Stimulated activated CD4-positive, alpha-beta T cell treated with anti-CD3 and anti-CD28 coated beads, Interleukin-12 subunit alpha, Interleukin-12 subunit beta, amount 100 ng/mL, for 48 hours (primary cell): ENCODE measurements at regions not wholly inside any gene's neighbourhood (a gene's known extent, or its start where the extent isn't known, plus 50 kb on each side); places are given as distances from the start of the nearest gene placed in this dataset.

Experiments used
- DNase-seq, 3 donors: peaks; one replicate each; pipeline ENCODE4 v3.0.0-alpha.2; 2020; ENCODE audit warnings: low read depth in 2 of 3, low spot score in 1 of 3

DNA sequence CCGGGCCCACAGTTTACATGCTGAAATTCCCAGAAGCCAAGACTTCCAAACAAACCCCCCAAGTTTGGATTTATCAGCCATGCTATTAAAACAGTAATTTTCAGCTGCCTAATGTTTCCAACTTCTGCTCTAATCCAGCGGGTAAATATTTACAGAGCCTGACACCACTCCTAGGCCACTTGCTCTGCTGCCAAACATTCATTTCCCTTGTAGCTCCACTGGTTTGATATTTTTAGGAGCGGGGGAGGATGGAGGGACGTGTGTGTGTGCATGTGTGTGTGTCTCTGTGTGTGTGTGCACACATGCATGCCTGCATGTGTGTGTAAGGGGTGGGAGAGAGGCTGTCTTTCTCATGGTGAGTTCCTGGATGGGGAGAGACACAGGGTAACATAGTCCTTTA, 115.7 kb upstream of the PJA1 start:
- DNase-seq: no peak

GRCh38 chrX:69279234-69279633, 114.0 kb upstream of the PJA1 start:
- no peak for DNase-seq

DNA sequence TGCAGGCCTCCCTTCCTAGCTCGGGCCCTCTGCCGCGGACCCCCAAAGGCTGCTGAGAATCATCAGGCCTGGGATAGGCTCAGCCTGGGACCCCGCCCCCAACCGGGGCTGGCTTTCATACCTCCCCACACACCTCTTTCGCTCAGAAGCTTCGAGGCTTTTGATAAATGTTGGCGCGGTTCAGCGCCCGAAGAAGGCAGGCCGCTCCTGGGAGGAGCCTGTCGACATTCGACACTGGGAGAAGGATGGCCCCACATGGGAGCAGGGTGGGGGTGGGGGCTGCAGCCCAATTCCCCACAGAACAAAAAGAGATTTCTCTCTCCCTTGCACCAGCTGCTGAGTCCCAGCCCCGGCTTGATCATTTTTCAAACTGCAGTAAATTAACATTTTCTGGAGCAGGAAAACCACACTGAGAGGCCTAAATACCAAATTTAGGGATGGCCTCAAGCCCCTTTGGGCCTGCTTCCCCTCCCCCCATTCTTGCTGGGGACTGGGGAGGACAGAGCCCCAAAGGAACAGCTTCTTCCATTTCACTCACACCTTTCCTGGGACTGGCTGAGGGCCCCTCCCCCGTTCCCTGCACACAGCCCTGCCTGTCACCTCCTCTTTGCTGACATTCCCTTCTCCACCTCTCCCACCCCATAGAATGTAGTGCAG, 112.9 kb upstream of the PJA1 start:
- no peak for DNase-seq

DNA sequence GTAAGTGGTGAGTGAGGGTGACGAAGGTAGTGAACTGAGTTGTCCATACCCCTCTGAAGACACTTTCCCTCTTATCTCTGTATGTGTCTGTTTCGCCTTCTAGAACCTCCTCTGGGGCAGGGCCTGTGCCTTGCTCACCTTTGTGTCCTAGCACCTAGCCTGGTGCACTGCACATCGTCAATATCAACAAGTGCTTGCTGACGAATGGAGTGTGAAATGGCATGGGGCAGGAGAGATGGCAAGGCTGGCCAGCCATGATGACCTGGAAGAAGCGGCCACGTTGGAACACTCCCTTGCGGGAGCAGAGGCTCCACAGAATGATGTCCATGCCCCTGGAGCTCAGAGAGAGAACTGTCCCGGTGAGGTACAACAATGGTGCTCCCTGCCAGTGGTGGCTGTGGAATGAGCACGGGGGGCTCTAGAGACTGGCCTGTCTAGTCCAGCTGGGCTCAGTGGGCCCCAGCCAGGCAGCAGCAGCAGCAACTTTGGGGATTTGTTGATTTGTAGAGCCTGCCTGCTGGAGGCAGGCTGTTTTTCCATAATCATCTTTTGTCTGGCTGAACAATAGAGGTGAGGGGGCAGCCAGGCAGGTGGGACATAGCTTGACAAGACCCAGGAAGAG, 112.2 kb upstream of the PJA1 start:
- no peak for DNase-seq

GRCh38 chrX:69268611-69269010, 103.4 kb upstream of the PJA1 start:
- no peak for DNase-seq

DNA sequence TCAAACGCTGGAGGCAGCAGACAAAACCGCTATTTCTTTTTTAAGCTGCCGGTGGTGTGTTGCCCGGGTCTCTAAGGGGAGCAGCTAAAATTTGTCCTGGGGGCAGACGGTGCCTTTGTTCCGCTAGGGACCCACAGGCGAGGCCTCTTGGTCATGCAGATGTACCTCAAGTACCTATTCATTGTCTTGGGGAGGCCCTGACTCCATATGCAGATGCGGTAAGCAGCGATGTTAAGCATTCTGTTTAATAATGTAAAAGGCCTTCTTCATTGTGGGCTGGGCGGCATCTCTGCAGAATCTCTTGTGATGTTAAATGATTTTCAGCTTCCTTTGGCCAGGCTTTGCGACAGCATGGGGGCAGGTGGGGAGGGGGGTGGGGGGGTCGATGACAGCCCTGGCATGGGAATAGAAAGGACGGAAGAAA, 98.9 kb upstream of the PJA1 start:
- DNase-seq: no peak

DNA sequence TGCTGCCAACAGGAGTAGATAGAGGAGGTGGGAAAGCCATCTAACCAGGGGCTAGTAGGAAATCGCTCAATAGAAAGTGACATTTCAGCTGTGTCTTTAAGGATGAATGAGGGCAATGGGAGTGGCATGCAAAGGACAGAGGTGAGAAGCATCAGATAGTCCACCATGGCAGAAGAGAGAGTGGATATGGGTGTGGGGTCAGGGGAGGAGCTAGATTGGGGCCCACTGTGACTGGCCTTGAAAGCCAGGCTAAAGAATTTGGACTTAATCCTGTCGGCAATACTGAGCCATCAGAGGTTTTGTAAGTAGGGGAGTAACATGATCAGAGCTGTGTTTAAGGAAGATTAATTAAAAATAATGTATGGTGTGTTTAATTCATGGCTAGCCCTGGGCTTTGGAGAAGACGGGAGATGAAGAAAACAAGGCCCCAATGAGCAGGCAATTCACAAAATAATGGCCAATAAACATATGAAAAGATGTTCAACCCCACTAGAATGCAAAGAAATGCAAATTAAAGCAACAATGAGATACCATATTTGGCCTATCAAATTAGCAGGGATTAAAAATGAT, 98.1 kb upstream of the PJA1 start:
- no peak for DNase-seq

GRCh38 chrX:69262036-69262936, 97.0 kb upstream of the PJA1 start:
- no peak for DNase-seq

DNA sequence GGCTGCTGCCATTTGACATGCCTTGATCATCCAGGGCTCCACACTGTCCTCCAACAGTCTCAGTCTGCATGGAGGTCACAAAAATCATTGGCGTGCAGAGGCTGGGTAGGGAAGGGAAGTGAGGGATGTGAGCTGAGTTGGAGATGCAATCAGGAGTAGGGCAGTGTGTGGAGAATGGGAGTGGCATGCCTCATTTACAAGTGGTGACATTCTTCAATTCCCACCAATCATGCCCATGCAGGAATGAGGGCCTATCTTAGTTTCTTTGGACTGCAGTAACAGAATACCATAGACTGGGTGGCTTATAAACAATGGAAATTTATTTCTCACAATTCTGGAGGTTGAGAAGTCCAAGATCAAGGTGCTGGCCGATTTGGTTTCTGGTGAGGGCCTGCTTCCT, 94.9 kb upstream of the PJA1 start:
- no peak for DNase-seq

GRCh38 chrX:69258893-69259292, 93.6 kb upstream of the PJA1 start:
- no peak for DNase-seq

DNA sequence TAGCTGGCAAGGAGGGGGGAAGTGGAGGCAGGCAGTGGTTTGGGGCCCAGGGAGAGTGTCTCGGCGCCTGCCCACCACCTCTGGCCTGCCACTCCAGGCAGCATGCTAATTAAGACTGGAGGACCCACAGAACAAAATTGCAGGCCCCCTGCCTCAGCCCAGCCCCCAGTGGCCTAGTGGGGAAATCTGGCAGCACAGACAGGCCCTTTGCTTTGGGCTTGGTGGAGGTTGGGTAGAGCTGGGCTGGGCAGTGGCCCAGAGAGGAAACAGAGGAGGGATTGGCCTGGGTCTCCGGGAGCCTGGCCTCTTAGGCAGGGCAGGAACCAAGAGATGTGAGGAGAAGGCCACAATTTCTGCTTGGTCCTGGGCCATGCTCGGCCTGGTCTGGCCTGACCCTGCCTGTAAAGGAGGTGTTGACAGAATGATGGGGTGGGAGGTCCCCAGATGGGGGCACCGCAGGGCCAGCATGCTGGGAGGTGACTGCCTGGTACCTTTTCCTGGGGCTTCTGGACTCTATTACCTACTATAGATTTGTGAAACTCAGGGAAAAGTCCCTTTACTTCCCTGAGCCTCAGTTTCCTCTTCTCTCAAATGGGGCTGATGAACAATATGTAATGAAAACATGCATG, 92.4 kb upstream of the PJA1 start:
- DNase-seq: no peak

GRCh38 chrX:69256291-69256565, 91.0 kb upstream of the PJA1 start:
- no peak for DNase-seq

DNA sequence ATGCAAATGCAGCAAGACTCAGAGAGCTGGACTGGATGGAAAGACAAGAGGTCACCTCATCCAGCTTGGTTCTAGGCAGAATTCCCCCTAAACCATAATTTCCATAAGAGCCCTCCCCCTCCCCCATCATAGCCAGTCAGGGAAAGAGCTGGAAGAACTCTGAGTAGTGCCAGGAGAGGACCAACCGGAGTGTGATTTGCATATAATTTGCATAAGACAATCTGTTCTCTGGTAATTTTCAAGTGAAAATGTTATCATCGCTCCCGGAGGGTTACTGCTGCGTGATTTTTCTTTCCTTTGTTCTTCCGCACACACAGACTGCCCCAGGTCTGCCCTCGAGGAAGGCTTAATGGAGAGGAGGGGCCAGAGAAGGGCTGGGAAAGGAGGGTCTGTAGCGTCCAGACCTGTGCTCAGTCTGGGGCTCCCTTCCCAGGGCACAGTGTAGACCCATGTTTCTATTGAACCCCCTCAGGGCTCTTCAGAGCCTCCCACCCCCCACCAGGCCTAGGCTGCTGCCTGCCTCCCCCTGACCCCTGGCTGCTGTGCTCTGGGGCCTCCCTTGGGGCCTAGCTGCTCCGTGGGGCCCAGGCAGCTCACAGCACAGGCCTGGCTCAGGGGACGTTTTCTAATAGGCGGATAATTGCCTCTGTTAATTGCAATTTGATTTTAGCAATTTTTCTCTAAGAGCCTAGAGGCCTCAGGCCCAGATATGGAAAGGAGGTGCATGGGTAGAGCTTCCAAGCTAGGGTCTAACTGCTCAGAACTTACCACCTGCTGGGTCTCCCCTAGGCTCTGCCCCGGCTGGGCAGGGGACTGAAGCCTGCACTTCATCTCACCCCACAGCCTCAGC, 90.4 kb upstream of the PJA1 start:
- DNase-seq: no peak

- no peak for DNase-seq
These were observed 88.6 kb upstream of the PJA1 start for GRCh38 chrX:69253821-69254220.

DNA sequence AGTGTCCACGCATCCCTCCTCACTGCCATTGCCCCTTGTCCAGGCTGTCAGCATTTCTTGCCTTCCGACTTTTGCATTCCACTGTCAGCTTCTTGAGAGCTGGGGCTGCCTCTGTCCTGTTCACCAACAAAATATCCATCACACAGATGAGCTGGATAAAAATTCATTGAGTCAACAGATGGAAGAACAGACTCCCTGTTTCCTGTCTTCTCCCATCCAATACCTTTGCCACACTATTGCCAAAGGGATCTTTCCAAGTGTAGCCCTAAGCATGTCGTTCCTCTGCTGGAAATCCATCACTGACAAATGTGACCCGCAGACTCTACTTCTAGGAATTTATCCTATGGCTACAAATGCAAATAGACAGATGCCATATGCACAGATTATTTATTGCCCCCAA, 78.0 kb upstream of the PJA1 start:
- no peak for DNase-seq

GRCh38 chrX:69238887-69239231, 73.6 kb upstream of the PJA1 start:
- no peak for DNase-seq

GRCh38 chrX:69238114-69238886, 73.0 kb upstream of the PJA1 start:
- DNase-seq: no peak

DNA sequence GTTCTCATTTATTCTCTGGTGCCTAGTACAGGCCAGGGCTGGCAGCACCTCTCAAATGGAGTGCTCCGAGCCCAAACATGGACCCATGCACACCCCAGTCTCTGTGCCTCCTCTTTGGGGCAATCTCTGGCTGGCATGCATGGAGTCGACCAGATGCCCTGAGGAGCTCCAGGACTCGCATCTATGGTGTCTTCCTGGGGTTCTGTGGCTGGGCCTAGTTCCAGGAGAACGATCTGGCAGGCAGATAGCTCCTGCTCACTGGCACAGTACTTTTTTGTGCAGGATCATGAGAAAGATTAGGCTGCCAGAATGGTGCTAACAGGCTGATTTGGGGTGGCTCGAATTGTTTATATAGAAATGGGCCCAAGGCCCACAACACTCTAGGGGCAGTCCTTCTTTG, 72.0 kb upstream of the PJA1 start:
- no peak for DNase-seq

DNA sequence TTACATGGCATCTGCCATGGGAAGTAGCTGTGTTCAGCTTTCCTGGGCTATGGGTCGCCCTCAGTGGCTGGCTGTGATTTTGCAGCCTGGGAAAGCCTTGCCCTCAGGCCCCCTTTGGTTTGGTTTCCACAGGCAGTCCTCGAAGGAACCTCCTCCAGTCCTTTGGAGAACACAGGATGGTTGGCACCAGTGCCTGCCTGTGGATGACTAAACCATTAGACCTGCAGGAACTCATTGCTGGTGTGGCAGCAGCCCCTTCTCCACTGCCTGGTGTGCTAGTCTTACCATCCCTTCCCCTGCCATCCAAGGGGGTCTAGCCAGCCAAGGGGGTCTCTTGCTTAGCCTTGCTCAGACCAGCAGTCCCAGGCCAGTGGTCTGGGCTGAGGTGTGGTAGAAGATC, 71.4 kb upstream of the PJA1 start:
- no peak for DNase-seq

- no peak for DNase-seq
These were observed 69.4 kb upstream of the PJA1 start for GRCh38 chrX:69234624-69235023.
